Inferior parietal cortex (tissue), 1 donor: ENCODE measurements at regions not wholly inside any gene's neighbourhood (a gene's known extent, or its start where the extent isn't known, plus 50 kb on each side); places are given as distances from the start of the nearest gene placed in this dataset.

ENCODE experiments used
- DNase-seq: peaks from one replicate; pipeline ENCODE4 v3.0.0-alpha.2; 2016; ENCODE audit errors: extremely low spot score

GRCh38 chr1:194279975-194280374 lies 1093.6 kb upstream of the B3GALT2 start:
- no peak for DNase-seq

- DNase-seq, result no peak
These were observed 1091.5 kb upstream of the B3GALT2 start for GRCh38 chr1:194277927-194278326.

GRCh38 chr1:194273660-194274059 lies 1087.2 kb upstream of the B3GALT2 start:
- DNase-seq, result no peak

- no peak for DNase-seq
These were observed 1082.4 kb upstream of the B3GALT2 start for GRCh38 chr1:194268839-194269238.

- DNase-seq, result no peak
These were observed 1080.6 kb upstream of the B3GALT2 start for GRCh38 chr1:194267021-194267420.

GRCh38 chr1:194256010-194256409 lies 1069.6 kb upstream of the B3GALT2 start:
- DNase-seq, result no peak

GRCh38 chr1:194252199-194252598 lies 1065.8 kb upstream of the B3GALT2 start:
- no peak for DNase-seq

- no peak for DNase-seq
These were observed 1054.8 kb upstream of the B3GALT2 start for GRCh38 chr1:194241215-194241614.

- no peak for DNase-seq
These were observed 1046.7 kb upstream of the B3GALT2 start for GRCh38 chr1:194233069-194233468.

GRCh38 chr1:194230351-194231144 lies 1044.1 kb upstream of the B3GALT2 start:
- no peak for DNase-seq

GRCh38 chr1:194228427-194228826 lies 1042.0 kb upstream of the B3GALT2 start:
- no peak for DNase-seq

GRCh38 chr1:194227161-194227560 lies 1040.7 kb upstream of the B3GALT2 start:
- no peak for DNase-seq

GRCh38 chr1:194225821-194226220 lies 1039.4 kb upstream of the B3GALT2 start:
- DNase-seq, result no peak

GRCh38 chr1:194223596-194223995 lies 1037.2 kb upstream of the B3GALT2 start:
- no peak for DNase-seq

GRCh38 chr1:194215448-194215847 lies 1029.0 kb upstream of the B3GALT2 start:
- no peak for DNase-seq

GRCh38 chr1:194214735-194215134 lies 1028.3 kb upstream of the B3GALT2 start:
- no peak for DNase-seq

- DNase-seq, result no peak
These were observed 1023.5 kb upstream of the B3GALT2 start for GRCh38 chr1:194209920-194210319.

GRCh38 chr1:194208674-194209073 lies 1022.3 kb upstream of the B3GALT2 start:
- DNase-seq, result no peak

- DNase-seq, result no peak
These were observed 1010.1 kb upstream of the B3GALT2 start for GRCh38 chr1:194196562-194196961.

GRCh38 chr1:194194724-194195123 lies 1008.3 kb upstream of the B3GALT2 start:
- no peak for DNase-seq

- DNase-seq, result no peak
These were observed 998.6 kb upstream of the B3GALT2 start for GRCh38 chr1:194184974-194185373.

GRCh38 chr1:194184425-194184824 lies 998.0 kb upstream of the B3GALT2 start:
- no peak for DNase-seq

- DNase-seq, result no peak
These were observed 995.4 kb upstream of the B3GALT2 start for GRCh38 chr1:194181845-194182244.

GRCh38 chr1:194176212-194176611 lies 989.8 kb upstream of the B3GALT2 start:
- DNase-seq, result no peak
